Loucy (cell line): ENCODE measurements at regions not wholly inside any gene's neighbourhood (a gene's known extent, or its start where the extent isn't known, plus 50 kb on each side); places are given as distances from the start of the nearest gene placed in this dataset.

Experiments used
- H2AFZ ChIP-seq: fragments of 200-600 bp; sonication (generic); 2 replicates; pipeline ENCODE4 v1.6.0; 2016; ENCODE audit warnings: antibody characterized with exemption, mild to moderate bottlenecking, low read length, moderate library complexity
- H3F3A ChIP-seq: fragments of 200-600 bp; 2 replicates; pipeline ENCODE4 v1.6.0; 2016; ENCODE audit warnings: antibody characterized with exemption, low read depth, mild to moderate bottlenecking
- H3K27me3 ChIP-seq: fragments of 200-600 bp; sonication (generic); 2 replicates; pipeline ENCODE4 v1.6.1; 2014; ENCODE audit warnings: low read length, mild to moderate bottlenecking; ENCODE audit not compliant: insufficient read depth, poor library complexity, severe bottlenecking
- H3K36me3 ChIP-seq: fragments of 200-600 bp; sonication (generic); 2 replicates; pipeline ENCODE4 v1.6.1; 2016; ENCODE audit warnings: low read length; ENCODE audit not compliant: insufficient read depth
- H3K4me1 ChIP-seq: fragments of 200-600 bp; sonication (generic); 2 replicates; pipeline ENCODE4 v1.5.1; 2014; ENCODE audit warnings: low read length, mild to moderate bottlenecking; ENCODE audit not compliant: insufficient read depth, poor library complexity, severe bottlenecking
- H3K4me2 ChIP-seq: fragments of 200-600 bp; sonication (generic); 2 replicates; pipeline ENCODE4 v1.6.0; 2014; ENCODE audit warnings: antibody characterized with exemption, low read length, low read depth, mild to moderate bottlenecking; ENCODE audit not compliant: poor library complexity, severe bottlenecking
- H3K4me3 ChIP-seq: fragments of 200-600 bp; sonication (generic); 2 replicates; pipeline ENCODE4 v1.5.1; 2014; ENCODE audit warnings: low read length, mild to moderate bottlenecking, mixed read lengths; ENCODE audit not compliant: poor library complexity, severe bottlenecking
- H3K79me2 ChIP-seq: fragments of 200-600 bp; sonication (generic); 2 replicates; pipeline ENCODE4 v1.6.1; 2014; ENCODE audit warnings: low read length; ENCODE audit not compliant: insufficient read depth
- H3K9ac ChIP-seq: fragments of 200-600 bp; sonication (generic); 2 replicates; pipeline ENCODE4 v1.6.0; 2014; ENCODE audit warnings: mild to moderate bottlenecking, low read depth, low read length, moderate library complexity; ENCODE audit not compliant: poor library complexity, severe bottlenecking
- H3K9me2 ChIP-seq: fragments of 200-600 bp; sonication (generic); replicated peaks from 2 replicates; pipeline ENCODE4 v1.6.1; 2016; ENCODE audit warnings: low read depth, low read length, mixed read lengths
- H3K9me3 ChIP-seq: fragments of 200-600 bp; sonication (generic); 2 replicates; pipeline ENCODE4 v1.6.1; 2014; ENCODE audit warnings: mild to moderate bottlenecking, antibody characterized with exemption, low read length, low read depth; ENCODE audit not compliant: insufficient read depth
- H4K20me1 ChIP-seq: fragments of 200-600 bp; sonication (generic); 2 replicates; pipeline ENCODE4 v1.6.0; 2014; ENCODE audit warnings: antibody characterized with exemption, low read length, mild to moderate bottlenecking; ENCODE audit not compliant: insufficient read depth, poor library complexity, severe bottlenecking
- EZH2phosphoT487 ChIP-seq: fragments of 200-600 bp; IDR thresholded peaks from 2 replicates; pipeline ENCODE4 v1.6.1; 2018; ENCODE audit warnings: antibody characterized with exemption, mild to moderate bottlenecking, moderate library complexity, borderline replicate concordance
- TF ChIP-seq, protein P1 (sequence below): fragments of 200-600 bp; sonication (generic); conservative IDR thresholded peaks from 2 replicates; pipeline ENCODE4 v1.5.1; 2014; ENCODE audit warnings: mild to moderate bottlenecking, antibody characterized with exemption, low read length

DNA sequence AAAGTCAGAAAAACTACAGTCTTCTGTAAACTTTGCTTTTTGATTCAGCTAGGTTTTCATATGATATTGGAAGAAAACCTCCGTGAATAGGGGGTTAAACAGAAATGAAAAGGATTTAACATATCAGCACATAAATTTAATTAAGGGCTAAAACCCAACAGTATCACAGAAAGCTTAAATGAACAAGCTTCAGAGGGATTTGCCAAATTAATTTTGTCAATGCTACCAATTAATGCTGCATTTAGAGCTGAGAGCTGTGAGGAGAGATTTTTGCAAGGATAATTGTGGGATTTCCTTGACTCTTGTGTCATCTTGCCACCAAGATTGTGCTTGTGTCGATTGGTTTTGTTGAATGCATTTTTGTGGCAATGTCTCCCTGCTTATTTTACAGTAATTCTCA is 379.9 kb downstream of the CD109 start:
- no peak for TF ChIP-seq EZH2phosphoT487
- TF ChIP-seq, protein P1, sequence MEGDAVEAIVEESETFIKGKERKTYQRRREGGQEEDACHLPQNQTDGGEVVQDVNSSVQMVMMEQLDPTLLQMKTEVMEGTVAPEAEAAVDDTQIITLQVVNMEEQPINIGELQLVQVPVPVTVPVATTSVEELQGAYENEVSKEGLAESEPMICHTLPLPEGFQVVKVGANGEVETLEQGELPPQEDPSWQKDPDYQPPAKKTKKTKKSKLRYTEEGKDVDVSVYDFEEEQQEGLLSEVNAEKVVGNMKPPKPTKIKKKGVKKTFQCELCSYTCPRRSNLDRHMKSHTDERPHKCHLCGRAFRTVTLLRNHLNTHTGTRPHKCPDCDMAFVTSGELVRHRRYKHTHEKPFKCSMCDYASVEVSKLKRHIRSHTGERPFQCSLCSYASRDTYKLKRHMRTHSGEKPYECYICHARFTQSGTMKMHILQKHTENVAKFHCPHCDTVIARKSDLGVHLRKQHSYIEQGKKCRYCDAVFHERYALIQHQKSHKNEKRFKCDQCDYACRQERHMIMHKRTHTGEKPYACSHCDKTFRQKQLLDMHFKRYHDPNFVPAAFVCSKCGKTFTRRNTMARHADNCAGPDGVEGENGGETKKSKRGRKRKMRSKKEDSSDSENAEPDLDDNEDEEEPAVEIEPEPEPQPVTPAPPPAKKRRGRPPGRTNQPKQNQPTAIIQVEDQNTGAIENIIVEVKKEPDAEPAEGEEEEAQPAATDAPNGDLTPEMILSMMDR: no peak
- H3K4me3 ChIP-seq: no peak overlapping the region
- H3K4me1 ChIP-seq: no peaks in the 10 kb centered on the region
- H2AFZ ChIP-seq: no peak overlapping the region
- H3K79me2 ChIP-seq: no peaks in the 10 kb centered on the region
- no peaks in the 10 kb centered on the region for H3K36me3 ChIP-seq
- H3K9me3 ChIP-seq: no peaks in the 10 kb centered on the region
- no peaks in the 10 kb centered on the region for H3K27me3 ChIP-seq
- no peaks in the 10 kb centered on the region for H3F3A ChIP-seq
- no peak overlapping the region for H3K9ac ChIP-seq
- no peaks in the 10 kb centered on the region for H4K20me1 ChIP-seq
- no peaks in the 10 kb centered on the region for H3K9me2 ChIP-seq
- no peak overlapping the region for H3K4me2 ChIP-seq

DNA sequence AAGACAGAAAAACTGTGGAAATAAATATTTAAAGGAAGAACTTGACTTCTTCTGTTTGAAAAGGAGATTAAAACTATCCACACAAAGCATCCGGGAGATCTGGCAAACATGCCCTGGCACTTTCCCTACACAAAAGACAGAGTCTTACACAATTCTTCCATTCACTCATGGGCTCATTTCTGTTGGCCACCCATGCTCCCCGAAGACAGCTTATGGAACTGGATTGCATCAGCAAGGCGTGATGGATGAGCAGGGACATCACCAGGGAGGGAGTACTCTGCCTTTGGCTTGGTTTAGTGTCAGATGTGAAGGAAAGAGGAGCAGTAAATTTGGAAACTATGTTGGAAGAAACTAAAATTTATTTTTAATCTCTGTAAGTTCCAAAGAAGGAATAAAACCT is 379.3 kb downstream of the CD109 start:
- H3K9me2 ChIP-seq: no peaks in the 10 kb centered on the region
- no peaks in the 10 kb centered on the region for H3K79me2 ChIP-seq
- H4K20me1 ChIP-seq: no peaks in the 10 kb centered on the region
- H3K4me2 ChIP-seq: no peak overlapping the region
- H3K36me3 ChIP-seq: no peaks in the 10 kb centered on the region
- no peaks in the 10 kb centered on the region for H3K27me3 ChIP-seq
- no peak overlapping the region for H3K4me3 ChIP-seq
- no peak for TF ChIP-seq EZH2phosphoT487
- TF ChIP-seq, protein P1: no peak
- no peaks in the 10 kb centered on the region for H3K4me1 ChIP-seq
- no peaks in the 10 kb centered on the region for H3F3A ChIP-seq
- H2AFZ ChIP-seq: no peak overlapping the region
- H3K9me3 ChIP-seq: no peaks in the 10 kb centered on the region
- H3K9ac ChIP-seq: no peak overlapping the region

DNA sequence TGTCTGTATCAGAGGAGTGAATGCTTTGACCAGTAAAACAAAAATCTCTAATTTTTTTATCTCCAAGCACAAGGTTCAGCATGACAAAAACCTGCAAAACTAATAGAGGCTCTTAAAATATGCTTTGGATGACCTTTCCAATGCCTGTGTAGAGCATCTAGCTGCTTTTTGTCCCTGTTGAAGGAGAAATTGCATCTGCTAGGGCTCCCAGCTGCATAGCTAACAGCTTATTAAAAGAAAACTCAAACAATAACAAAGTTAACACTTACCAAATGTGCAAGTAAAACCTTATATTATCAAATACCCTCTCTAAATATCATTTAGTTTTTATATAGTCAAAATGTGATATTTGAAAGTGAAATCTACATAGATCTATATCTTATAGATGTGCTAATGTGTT is 378.6 kb downstream of the CD109 start:
- H2AFZ ChIP-seq: no peak overlapping the region
- H3K36me3 ChIP-seq: no peaks in the 10 kb centered on the region
- no peaks in the 10 kb centered on the region for H3K4me1 ChIP-seq
- no peaks in the 10 kb centered on the region for H3K9me2 ChIP-seq
- no peaks in the 10 kb centered on the region for H3K79me2 ChIP-seq
- H3K4me2 ChIP-seq: no peak overlapping the region
- H3F3A ChIP-seq: no peaks in the 10 kb centered on the region
- no peaks in the 10 kb centered on the region for H4K20me1 ChIP-seq
- no peak overlapping the region for H3K9ac ChIP-seq
- H3K9me3 ChIP-seq: no peaks in the 10 kb centered on the region
- H3K4me3 ChIP-seq: no peak overlapping the region
- H3K27me3 ChIP-seq: no peaks in the 10 kb centered on the region
- no peak for TF ChIP-seq EZH2phosphoT487
- TF ChIP-seq, protein P1: no peak
